ENCODE measurements at regions not wholly inside any gene's neighbourhood (a gene's known extent, or its start where the extent isn't known, plus 50 kb on each side); places are given as distances from the start of the nearest gene placed in this dataset.

DNA sequence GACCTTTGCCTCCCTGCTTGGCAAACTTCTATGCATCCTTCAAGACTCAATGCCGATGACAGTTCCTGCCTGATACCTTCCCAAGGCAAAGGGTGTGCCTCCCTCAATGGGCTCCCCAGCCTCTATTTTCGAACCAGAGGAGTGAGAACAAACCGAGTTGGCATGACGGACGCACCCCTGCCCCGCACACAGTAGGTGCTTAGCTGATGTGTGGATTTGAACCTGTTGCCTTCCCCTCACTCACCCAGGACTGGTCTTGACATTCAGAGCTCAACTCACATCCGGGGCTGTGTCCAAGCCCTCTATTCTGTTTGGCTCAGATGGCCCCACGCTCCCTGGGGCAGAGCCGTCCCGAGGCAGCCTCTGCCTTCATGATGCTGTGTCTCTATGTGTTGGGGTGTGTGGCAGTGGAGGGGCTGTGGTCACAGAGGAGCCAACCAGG, 52.2 kb upstream of the SLC6A11 start:
- DNase-seq (ENCODE audit: low read depth): no peak

DNA sequence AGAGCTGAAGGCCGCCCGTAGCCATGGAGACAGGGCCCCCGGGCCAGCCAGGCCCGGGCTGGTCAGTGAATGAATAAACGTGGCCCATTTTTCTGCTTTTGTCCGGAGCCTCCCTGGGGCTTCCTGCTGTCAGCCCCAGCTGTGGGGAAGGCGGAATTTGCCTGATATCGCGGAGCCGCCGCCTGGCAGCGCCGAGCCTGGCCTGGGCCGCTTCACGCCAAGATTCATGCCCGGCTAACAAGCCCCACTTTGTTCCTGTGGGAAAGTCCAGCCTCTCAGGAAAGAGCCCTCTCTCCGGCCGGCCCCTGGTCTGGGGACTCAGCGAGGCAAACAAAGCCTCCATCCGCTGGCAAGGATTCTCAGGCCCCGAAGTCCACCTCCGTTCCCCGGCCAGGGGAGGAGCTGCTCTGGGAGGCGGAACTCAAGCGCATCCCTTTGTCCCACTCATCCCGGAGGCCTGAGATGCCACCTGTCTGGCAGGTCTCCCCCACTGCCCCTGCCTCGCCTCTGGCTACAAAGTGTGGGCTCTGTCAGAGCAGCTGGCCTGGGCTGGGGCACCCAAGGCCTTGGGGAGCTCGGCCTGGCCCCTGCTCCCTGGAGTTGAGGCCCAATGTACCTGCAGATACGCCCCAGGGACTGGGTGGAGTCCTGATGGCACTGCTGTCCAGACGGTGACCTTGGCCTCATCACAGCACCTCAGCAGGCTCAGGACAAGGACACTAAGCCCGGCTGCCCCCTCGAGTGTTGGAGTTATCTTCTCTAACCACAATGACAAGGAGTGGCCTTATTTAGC, 51.6 kb upstream of the SLC6A11 start:
- no peak for DNase-seq (ENCODE audit: low read depth)

GRCh38 chr3:10766049-10766705, 49.9 kb upstream of the SLC6A11 start:
- no peak for DNase-seq (ENCODE audit: low read depth)

All from RPMI7951 (cell line).